Astrocyte (in vitro differentiated cells and primary cell): ENCODE measurements at regions not wholly inside any gene's neighbourhood (a gene's known extent, or its start where the extent isn't known, plus 50 kb on each side); places are given as distances from the start of the nearest gene placed in this dataset.

Source experiments
- DNase-seq: peaks from one replicate; pipeline ENCODE4 v3.0.0-alpha.2; 2010; ENCODE audit warnings: low read depth
- FAIRE-seq: peaks from 2 replicates; lab custom pipeline; 2011; peaks lifted over from hg19 to GRCh38; lab: Jason Lieb, UNC
- H2AFZ ChIP-seq: 2 replicates; pipeline ENCODE4 v1.6.0; 2012; ENCODE audit warnings: low read depth, low read length, inconsistent platforms
- H3K27ac ChIP-seq: 2 replicates; pipeline ENCODE4 v1.5.1; 2011; ENCODE audit warnings: low read depth, low read length, inconsistent platforms
- H3K27me3 ChIP-seq: 2 replicates; pipeline ENCODE4 v1.6.0; 2011; ENCODE audit warnings: low read length, inconsistent platforms; ENCODE audit not compliant: insufficient read depth
- H3K36me3 ChIP-seq: 2 replicates; pipeline ENCODE4 v1.5.1; 2011; ENCODE audit warnings: low read length, inconsistent platforms; ENCODE audit not compliant: insufficient read depth
- H3K4me1 ChIP-seq: 2 replicates; pipeline ENCODE4 v1.5.1; 2011; ENCODE audit warnings: low read length, inconsistent platforms; ENCODE audit not compliant: insufficient read depth
- H3K4me2 ChIP-seq: 2 replicates; pipeline ENCODE4 v1.6.0; 2012; ENCODE audit warnings: low read length, inconsistent platforms
- H3K4me3 ChIP-seq: 2 replicates; pipeline ENCODE4 v1.5.1; 2011; ENCODE audit warnings: low read depth, mild to moderate bottlenecking, low read length, inconsistent platforms; ENCODE audit not compliant: insufficient read depth
- H3K79me2 ChIP-seq: 2 replicates; pipeline ENCODE4 v1.6.0; 2012; ENCODE audit warnings: mild to moderate bottlenecking, low read length, inconsistent platforms; ENCODE audit not compliant: insufficient read depth
- H3K9ac ChIP-seq: 2 replicates; pipeline ENCODE4 v1.6.0; 2012; ENCODE audit warnings: mild to moderate bottlenecking, low read length, inconsistent platforms
- H3K9me3 ChIP-seq: 2 replicates; pipeline ENCODE4 v1.5.1; 2012; ENCODE audit warnings: low read depth, mild to moderate bottlenecking, low read length, inconsistent platforms; ENCODE audit not compliant: insufficient read depth
- H4K20me1 ChIP-seq: 2 replicates; pipeline ENCODE4 v1.6.0; 2012; ENCODE audit warnings: low read length, inconsistent platforms; ENCODE audit not compliant: insufficient read depth
- H3K27ac Mint-ChIP-seq: one replicate; pipeline ENCODE4 v1.8.0; 2021; ENCODE audit warnings: mild to moderate bottlenecking, mixed read lengths; ENCODE audit not compliant: unreplicated experiment
- H3K27me3 Mint-ChIP-seq: one replicate; pipeline ENCODE4 v1.8.0; 2021; ENCODE audit warnings: low read depth, mixed read lengths; ENCODE audit not compliant: unreplicated experiment
- H3K36me3 Mint-ChIP-seq: one replicate; pipeline ENCODE4 v1.8.0; 2021; ENCODE audit warnings: low read depth, mixed read lengths; ENCODE audit not compliant: unreplicated experiment
- H3K4me1 Mint-ChIP-seq: one replicate; pipeline ENCODE4 v1.8.0; 2021; ENCODE audit warnings: low read depth, mixed read lengths; ENCODE audit not compliant: unreplicated experiment
- H3K4me3 Mint-ChIP-seq: one replicate; pipeline ENCODE4 v1.8.0; 2021; ENCODE audit warnings: mild to moderate bottlenecking, moderate library complexity, mixed read lengths; ENCODE audit not compliant: unreplicated experiment
- H3K9me3 Mint-ChIP-seq: one replicate; pipeline ENCODE4 v1.8.0; 2021; ENCODE audit warnings: mild to moderate bottlenecking, mixed read lengths; ENCODE audit not compliant: unreplicated experiment
- CTCF ChIP-seq: IDR thresholded peaks from 2 replicates; pipeline ENCODE4 v1.5.1; 2011; ENCODE audit warnings: low read depth, mild to moderate bottlenecking, inconsistent platforms, low read length, moderate library complexity; ENCODE audit not compliant: insufficient read depth
- EZH2 ChIP-seq: IDR thresholded peaks from 2 replicates; pipeline ENCODE4 v1.6.1; 2012; ENCODE audit warnings: mild to moderate bottlenecking, low read length, inconsistent platforms; ENCODE audit not compliant: insufficient read depth

- H3K9me3 Mint-ChIP-seq = peaks cover 8% of the 10 kb centered on the region
- TF ChIP-seq EZH2 (no peak), CTCF (no peak)
- Histone ChIP-seq H3K4me3 (no peak overlapping the region), H3K9ac (no peak overlapping the region), H2AFZ (no peak overlapping the region), H3K4me2 (no peak overlapping the region), H3K27me3 (no peaks in the 10 kb centered on the region), H4K20me1 (no peaks in the 10 kb centered on the region), H3K36me3 (no peaks in the 10 kb centered on the region), H3K27ac (no peak overlapping the region), H3K9me3 (peaks cover 2% of the 10 kb centered on the region), H3K4me1 (no peaks in the 10 kb centered on the region), H3K79me2 (no peaks in the 10 kb centered on the region)
- no peak for FAIRE-seq
- H3K27me3 Mint-ChIP-seq = peaks cover 10% of the 10 kb centered on the region
- H3K27ac Mint-ChIP-seq = no peak overlapping the region
- no peaks in the 10 kb centered on the region for H3K36me3 Mint-ChIP-seq
- DNase-seq = no peak
- H3K4me1 Mint-ChIP-seq = peaks cover under 1% of the 10 kb centered on the region
- no peak overlapping the region for H3K4me3 Mint-ChIP-seq
Observed at GRCh38 chr5:2856206-2856605, 104.7 kb upstream of the IRX2 start.

DNA sequence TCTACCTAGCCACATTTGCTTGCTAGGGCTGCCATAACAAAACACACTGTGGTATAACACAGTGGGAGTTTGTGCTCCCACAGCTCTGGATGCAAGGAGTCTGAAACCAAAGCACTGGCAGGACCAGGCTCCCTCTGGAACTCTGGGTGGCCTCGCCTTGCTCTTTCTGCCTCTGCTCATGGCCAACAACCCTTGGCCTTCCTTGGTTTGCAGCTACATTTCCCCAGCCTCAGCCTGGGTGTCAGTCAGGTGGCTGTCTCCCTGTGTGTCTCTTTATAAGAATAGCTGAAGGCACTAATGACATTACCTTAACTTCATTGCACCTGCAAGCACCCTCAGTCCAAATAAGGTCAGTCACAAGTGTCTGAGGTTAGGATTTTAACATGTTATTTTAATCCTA lies 101.0 kb upstream of the IRX2 start:
- H3K36me3 Mint-ChIP-seq = no peaks in the 10 kb centered on the region
- H3K4me3 Mint-ChIP-seq = no peak overlapping the region

DNA sequence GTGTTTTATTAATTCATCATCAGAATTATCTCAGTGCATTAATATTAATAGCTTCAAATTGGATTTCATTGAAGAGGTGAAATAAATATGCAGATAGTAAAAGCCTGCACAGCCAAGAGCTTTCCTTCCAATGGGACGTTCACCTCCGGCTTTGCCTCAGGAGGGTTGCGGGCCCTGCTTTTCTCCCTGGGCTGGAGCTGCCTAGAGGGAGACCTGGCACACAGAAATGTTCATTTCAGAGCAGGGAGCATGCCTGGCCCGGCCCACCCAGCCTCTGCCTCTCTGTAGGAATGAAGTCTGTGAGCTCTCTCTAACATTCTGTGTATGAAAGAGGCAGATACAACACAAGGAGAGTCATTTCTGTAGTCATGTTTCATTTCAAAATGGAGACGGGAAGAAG lies 100.4 kb upstream of the IRX2 start:
- Mint-ChIP-seq H3K27ac (no peak overlapping the region), H3K27me3 (peaks cover 8% of the 10 kb centered on the region)
- H3K27me3 ChIP-seq = no peaks in the 10 kb centered on the region

More for the DNA sequence above, 101.0 kb upstream of the IRX2 start:
- H3K4me1 Mint-ChIP-seq = no peaks in the 10 kb centered on the region
- DNase-seq = no peak
- H3K27ac ChIP-seq = no peak overlapping the region
- no peaks in the 10 kb centered on the region for H3K27me3 ChIP-seq
- H2AFZ ChIP-seq = no peak overlapping the region
- FAIRE-seq = no peak
- no peaks in the 10 kb centered on the region for H3K79me2 ChIP-seq
- peaks cover 8% of the 10 kb centered on the region for H3K27me3 Mint-ChIP-seq
- H3K4me1 ChIP-seq = no peaks in the 10 kb centered on the region
- H3K4me2 ChIP-seq = no peak overlapping the region
- H3K36me3 ChIP-seq = no peaks in the 10 kb centered on the region
- no peak overlapping the region for H3K4me3 ChIP-seq
- peaks cover 2% of the 10 kb centered on the region for H3K9me3 ChIP-seq
- TF ChIP-seq EZH2 = no peak
- TF ChIP-seq CTCF = no peak
- H3K9me3 Mint-ChIP-seq = peaks cover 8% of the 10 kb centered on the region
- no peak overlapping the region for H3K27ac Mint-ChIP-seq
- no peak overlapping the region for H3K9ac ChIP-seq
- H4K20me1 ChIP-seq = no peaks in the 10 kb centered on the region

More for the DNA sequence above, 100.4 kb upstream of the IRX2 start:
- Histone ChIP-seq H3K79me2 (no peaks in the 10 kb centered on the region), H3K9me3 (peaks cover 2% of the 10 kb centered on the region), H3K4me3 (no peak overlapping the region), H3K36me3 (no peaks in the 10 kb centered on the region), H3K4me1 (no peaks in the 10 kb centered on the region), H3K27ac (no peak overlapping the region), H3K9ac (no peak overlapping the region), H3K4me2 (no peak overlapping the region), H4K20me1 (no peaks in the 10 kb centered on the region), H2AFZ (no peak overlapping the region)
- Mint-ChIP-seq H3K4me1 (no peaks in the 10 kb centered on the region), H3K4me3 (no peak overlapping the region), H3K9me3 (peaks cover 8% of the 10 kb centered on the region), H3K36me3 (no peaks in the 10 kb centered on the region)
- DNase-seq (no peak), FAIRE-seq (no peak)
- TF ChIP-seq EZH2 = no peak
- no peak for TF ChIP-seq CTCF
